ENCODE measurements at regions not wholly inside any gene's neighbourhood (a gene's known extent, or its start where the extent isn't known, plus 50 kb on each side); places are given as distances from the start of the nearest gene placed in this dataset.

- intact Hi-C loops (cut with micrococcal nuclease) = no loop called here
- Mint-ChIP-seq H3K9me3 (no peaks in the 10 kb centered on the region), H3K4me1 (no peaks in the 10 kb centered on the region), H3K36me3 (ENCODE audit: low read depth) (no peaks in the 10 kb centered on the region), H3K27me3 (no peaks in the 10 kb centered on the region), H3K27ac (no peak overlapping the region), H3K4me3 (no peak overlapping the region)
- TF ChIP-seq CTCF (IDR thresholded peaks at IDR 0.05) = no peak
- ChIA-PET CTCF (no interaction called here), POLR2A (no interaction called here)
- DNase-seq (no peak), ATAC-seq (ENCODE audit: low read depth) (no peak)
Observed at GRCh38 chr6:68575765-68576439, 59.2 kb upstream of the ADGRB3 start.

- H3K36me3 Mint-ChIP-seq (ENCODE audit: low read depth) = no peaks in the 10 kb centered on the region
- ChIA-PET CTCF (no interaction called here), POLR2A (no interaction called here)
- no peak overlapping the region for H3K4me3 Mint-ChIP-seq
- intact Hi-C loops (cut with micrococcal nuclease) = no loop called here
- TF ChIP-seq CTCF (IDR thresholded peaks at IDR 0.05) = no peak
- H3K27me3 Mint-ChIP-seq = no peaks in the 10 kb centered on the region
- no peak for ATAC-seq (ENCODE audit: low read depth)
- no peak overlapping the region for H3K27ac Mint-ChIP-seq
- peaks cover 8% of the 10 kb centered on the region for H3K9me3 Mint-ChIP-seq
- no peak for DNase-seq
- no peaks in the 10 kb centered on the region for H3K4me1 Mint-ChIP-seq
Observed at GRCh38 chr6:68572975-68573374, 62.1 kb upstream of the ADGRB3 start.

GRCh38 chr6:68572525-68572924, 62.6 kb upstream of the ADGRB3 start:
- peaks cover 11% of the 10 kb centered on the region for H3K9me3 Mint-ChIP-seq
- DNase-seq = no peak
- intact Hi-C loops (cut with micrococcal nuclease) = no loop called here

GRCh38 chr6:68559716-68560115, 75.4 kb upstream of the ADGRB3 start:
- ATAC-seq (ENCODE audit: low read depth) = no peak
- H3K27ac Mint-ChIP-seq = no peak overlapping the region
- POLR2A ChIA-PET = no interaction called here
- no peaks in the 10 kb centered on the region for H3K9me3 Mint-ChIP-seq
- TF ChIP-seq CTCF (IDR thresholded peaks at IDR 0.05) = no peak
- no peaks in the 10 kb centered on the region for H3K27me3 Mint-ChIP-seq
- H3K4me1 Mint-ChIP-seq = no peaks in the 10 kb centered on the region
- H3K36me3 Mint-ChIP-seq (ENCODE audit: low read depth) = no peaks in the 10 kb centered on the region
- H3K4me3 Mint-ChIP-seq = no peak overlapping the region
- DNase-seq = no peak
- CTCF ChIA-PET = no interaction called here
- intact Hi-C loops (cut with micrococcal nuclease) = no loop called here

More at GRCh38 chr6:68572525-68572924, 62.6 kb upstream of the ADGRB3 start:
- Mint-ChIP-seq H3K27ac (no peak overlapping the region), H3K4me1 (no peaks in the 10 kb centered on the region), H3K4me3 (no peak overlapping the region), H3K27me3 (no peaks in the 10 kb centered on the region), H3K36me3 (ENCODE audit: low read depth) (no peaks in the 10 kb centered on the region)
- ChIA-PET POLR2A (no interaction called here), CTCF (no interaction called here)
- TF ChIP-seq CTCF (IDR thresholded peaks at IDR 0.05) = no peak
- ATAC-seq (ENCODE audit: low read depth) = no peak

GRCh38 chr6:68559070-68559469, 76.0 kb upstream of the ADGRB3 start:
- Mint-ChIP-seq H3K27me3 (no peaks in the 10 kb centered on the region), H3K4me1 (no peaks in the 10 kb centered on the region), H3K36me3 (ENCODE audit: low read depth) (no peaks in the 10 kb centered on the region), H3K9me3 (no peaks in the 10 kb centered on the region), H3K4me3 (no peak overlapping the region), H3K27ac (no peak overlapping the region)
- no peak for TF ChIP-seq CTCF (IDR thresholded peaks at IDR 0.05)
- CTCF ChIA-PET = no interaction called here
- ATAC-seq (ENCODE audit: low read depth) (no peak), DNase-seq (no peak)
- intact Hi-C loops (cut with micrococcal nuclease) = no loop called here
- POLR2A ChIA-PET = no interaction called here

All from activated B cell treated with CpG ODN at 0.5 μM for 24 hours (primary cell).